ENCODE measurements at regions not wholly inside any gene's neighbourhood (a gene's known extent, or its start where the extent isn't known, plus 50 kb on each side); places are given as distances from the start of the nearest gene placed in this dataset.
"Not testable (repeated sequence)": the region's sequence is repeated elsewhere in the genome, so short reads cannot be mapped to it uniquely, and the experiment has no call there.

DNA sequence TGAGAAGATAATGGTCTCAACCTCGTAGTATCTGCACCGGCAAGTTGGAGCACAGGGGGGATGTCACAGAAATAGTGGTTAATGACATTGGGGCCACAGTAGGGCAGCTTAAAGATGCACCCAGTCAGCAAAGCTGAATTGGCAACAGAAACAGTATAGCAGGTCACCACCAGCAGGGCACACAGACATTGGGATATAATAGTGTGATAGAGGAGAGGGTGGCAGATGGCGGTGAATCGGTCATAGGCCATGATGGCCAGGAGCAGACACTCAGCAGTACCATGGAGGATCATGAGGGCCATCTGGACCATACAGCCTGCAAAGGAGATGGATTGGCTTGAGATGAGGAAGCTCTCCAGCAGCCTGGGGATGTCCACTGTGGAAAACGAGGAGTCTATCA is 106.0 kb upstream of the OR9Q1 start:
- no peak for DNase-seq

DNA sequence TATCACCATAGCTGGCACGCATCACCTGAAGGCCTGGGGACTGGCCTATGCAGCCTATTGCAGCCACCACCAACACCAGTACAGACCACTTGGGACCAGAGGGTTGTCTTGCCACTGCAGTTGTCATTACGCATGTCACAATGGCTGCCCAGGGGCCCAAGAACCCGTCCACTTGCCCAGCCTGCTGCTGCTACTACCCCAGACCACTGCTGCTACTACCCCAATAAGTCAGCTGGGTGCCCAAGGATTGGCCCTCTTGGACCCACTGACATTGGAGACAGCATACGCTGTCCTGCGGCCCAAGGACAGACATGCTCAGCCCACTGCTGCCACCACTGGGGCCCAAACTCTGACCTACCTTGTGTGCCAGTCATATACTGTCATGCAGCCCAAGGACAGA is 102.7 kb upstream of the OR9Q1 start:
- no peak for DNase-seq

DNA sequence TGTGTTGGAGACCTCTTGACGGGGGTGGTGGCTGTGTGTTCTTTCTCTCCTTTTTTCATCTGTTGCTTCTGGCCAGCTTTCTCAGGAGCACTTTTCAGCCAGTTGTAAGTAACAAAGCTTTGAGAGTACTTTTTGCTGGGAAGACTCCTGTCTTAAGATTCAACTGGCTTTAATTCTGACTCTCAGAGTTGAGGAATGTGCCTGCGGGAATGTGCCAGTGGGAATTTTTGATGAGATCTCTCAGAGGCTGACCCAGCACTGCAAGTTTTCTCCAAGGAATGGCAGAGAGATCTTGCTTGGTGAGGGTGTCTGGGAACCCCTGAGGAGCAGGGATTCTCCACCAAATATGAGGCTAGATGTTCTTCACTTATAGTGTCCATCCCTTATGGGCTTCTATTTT is 91.6 kb upstream of the OR9Q1 start:
- no peak for DNase-seq

DNA sequence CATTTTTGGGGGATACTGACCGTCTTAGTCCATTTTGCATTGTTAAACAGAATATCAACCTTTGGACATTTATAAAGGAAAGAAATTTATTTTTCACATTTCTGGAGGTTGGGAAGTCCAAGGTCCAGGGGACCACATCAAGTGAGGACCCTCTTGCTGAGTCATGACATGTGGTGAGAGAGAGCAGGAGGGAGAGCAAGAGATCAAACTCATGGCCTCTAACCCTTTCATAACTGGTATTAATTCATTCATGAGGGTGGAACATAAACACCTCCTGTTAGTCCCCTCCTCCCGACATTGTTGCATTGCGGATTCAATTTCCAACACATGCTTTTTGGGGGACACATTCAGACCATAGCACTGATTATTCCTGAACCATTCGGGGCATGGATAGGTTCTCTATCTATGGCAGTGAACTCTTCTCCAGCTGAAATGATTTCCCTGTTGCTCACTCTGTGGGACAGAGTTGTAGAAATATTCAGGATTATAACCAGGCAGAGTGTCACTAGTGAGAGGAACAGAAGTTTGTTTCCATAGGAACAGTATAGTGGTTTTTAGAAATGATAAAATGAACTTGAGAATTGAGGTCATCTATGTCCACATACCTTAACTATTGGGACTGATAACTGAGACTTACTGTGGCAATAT is 88.2 kb upstream of the OR9Q1 start:
- DNase-seq = no peak

DNA sequence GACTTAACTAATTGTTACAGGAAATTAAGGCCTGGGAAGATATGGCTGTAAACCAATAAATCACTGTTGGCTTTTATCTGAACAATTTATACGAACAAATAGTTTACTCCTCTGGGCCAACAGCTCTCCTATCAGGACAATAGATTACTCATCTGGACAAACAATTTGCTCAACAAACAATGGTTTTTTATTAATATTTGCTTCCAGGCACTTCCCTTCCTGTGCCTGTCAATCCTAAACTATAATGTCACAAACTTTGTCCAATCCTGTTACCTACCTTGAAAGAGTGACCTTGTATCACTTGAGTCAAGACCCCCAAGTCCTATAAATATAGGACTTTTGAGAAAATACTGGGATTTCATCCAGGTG is 87.6 kb upstream of the OR9Q1 start:
- no peak for DNase-seq

DNA sequence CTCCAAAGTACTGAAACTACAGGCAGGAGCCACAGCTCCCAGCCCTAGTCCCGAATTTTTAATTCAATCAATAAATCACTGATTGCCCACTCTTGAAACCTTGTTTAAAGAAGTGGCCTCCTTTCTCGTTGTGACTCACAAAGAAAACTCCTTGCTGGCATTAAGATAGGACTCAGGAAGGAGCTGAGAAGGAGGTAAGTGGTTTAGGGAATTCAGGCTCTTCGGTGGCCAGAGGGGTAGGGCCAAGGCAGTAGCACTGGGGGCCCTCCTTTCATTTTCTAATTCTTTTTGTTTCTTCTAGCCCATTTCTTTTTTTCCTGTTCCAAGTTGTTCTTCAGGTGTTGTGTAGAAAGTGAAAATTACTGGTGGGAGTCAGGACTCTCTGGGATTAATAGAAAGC is 86.2 kb upstream of the OR9Q1 start:
- no peak for DNase-seq

DNA sequence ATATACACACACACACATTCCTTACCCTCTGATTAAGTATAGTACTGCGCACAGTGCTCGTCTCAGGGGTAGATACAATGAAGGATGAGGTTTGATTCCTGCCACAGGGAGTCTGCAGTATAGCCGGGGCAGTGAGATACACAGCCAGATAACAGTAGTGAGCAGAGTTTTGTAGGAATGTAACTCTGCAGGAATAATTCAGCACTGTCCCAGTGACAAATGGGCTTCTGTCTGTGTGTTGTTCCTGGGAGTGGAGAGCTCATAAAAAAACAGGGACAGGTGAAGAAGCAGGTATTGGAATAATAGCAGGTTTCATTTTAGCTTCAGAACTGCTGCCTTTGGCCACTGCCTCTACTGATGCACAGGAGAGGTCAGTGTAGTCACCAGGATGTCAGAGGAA is 85.3 kb upstream of the OR9Q1 start:
- no peak for DNase-seq

DNA sequence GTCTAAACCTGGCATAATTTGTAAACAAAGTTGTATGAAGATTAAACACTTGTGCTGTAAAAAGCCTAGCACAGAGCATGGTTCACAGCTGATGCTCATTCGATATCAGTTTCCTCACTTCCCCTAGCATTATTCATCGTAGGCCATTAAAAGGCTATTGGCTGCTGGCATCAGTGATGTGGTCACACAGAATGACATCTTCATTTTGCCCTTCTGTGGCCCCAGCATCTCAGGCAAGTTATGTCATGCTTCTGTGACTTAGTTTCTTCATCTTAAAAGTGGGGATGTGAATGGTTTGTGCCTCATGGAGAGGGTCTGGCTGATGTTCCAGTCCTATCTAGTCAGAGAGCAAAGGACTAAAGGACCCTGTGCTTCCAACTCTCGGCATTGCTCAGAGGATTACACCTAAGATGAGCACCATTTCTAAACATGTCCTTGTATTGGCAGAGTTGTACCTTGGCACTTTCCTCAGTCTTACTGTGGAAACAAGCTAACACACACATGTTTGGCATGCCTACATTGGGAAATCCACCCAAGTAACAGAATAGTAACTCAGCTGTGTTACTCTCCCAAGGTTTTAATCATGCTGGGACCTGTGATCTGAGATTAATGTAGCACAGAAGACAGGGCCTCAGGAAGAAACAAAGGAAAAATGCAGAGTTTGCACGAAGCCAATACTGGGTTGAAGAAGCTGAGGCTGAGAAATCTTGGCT is 83.5 kb upstream of the OR9Q1 start:
- no peak for DNase-seq

DNA sequence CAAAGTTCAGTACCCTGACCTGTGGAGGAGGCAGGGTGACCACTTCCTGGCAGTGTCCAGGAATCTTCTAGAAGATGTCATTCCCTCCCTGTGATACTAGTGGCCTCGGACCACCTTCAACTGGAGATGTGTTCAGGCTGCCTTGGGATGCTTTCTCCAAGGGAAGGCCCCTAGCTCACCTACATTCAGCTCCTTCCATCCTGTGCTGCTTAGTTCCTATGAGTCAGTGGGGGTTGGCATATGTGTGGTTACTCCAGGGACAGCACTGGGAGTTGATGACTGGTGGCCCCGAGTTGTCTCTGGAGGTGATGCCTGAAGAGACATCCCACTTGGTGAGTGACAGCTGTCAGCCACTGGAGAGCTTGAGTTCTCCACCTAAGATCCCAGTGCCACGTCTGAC is 81.8 kb upstream of the OR9Q1 start:
- no peak for DNase-seq

DNA sequence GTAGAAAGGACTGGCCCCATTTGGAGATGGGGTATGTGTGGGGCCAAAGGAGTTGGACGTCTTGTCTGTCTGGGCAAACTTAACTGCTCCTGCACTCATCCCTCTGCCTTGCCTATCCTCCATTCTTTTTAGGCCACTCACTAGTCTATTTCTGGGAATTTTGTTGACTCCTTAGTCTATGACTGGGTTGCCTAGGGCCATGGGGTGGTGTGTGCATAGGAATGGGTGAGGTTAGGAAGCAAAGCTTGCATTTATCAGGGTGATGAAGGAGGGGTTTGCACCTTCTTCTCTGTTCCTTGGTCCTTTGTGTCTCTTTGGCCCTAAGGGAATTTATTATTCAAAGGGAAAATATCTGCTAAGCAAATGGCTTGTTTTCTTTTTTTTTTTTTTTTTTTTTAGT is 80.9 kb upstream of the OR9Q1 start:
- no peak for DNase-seq

DNA sequence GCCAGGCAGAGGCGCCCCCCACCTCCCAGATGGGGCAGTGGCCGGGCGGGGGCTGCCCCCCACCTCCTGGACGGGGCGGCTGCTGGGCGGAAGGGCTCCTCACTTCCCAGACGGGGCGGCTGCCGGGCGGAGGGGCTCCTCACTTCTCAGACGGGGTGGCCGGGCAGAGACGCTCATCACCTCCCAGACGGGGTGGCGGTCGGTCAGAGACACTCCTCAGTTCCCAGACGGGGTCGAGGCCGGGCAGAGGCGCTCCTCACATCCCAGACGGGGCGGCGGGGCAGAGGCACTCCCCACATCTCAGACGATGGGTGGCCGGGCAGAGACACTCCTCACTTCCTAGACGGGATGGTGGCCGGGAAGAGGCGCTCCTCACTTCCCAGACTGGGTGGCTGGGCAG is 79.9 kb upstream of the OR9Q1 start:
- not testable (repeated sequence) for DNase-seq

DNA sequence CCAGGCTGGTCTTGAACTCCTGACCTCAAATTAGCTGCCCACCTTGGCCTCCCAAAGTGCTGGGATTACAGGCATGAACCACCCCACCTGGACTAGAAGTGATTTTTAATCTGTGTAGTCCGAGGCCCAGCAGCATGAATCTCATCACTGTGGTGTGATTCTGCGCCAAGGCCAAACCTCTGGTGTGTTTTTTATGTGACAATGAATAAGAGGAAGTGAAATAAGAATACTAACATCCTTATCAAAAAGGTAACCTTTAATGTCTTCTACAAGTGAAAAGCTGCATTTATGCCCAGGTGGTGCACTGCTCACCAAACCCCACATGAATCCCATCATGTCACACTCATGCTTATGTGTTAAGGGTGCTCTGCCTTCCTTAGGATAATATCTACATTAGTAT is 77.1 kb upstream of the OR9Q1 start:
- DNase-seq = no peak

DNA sequence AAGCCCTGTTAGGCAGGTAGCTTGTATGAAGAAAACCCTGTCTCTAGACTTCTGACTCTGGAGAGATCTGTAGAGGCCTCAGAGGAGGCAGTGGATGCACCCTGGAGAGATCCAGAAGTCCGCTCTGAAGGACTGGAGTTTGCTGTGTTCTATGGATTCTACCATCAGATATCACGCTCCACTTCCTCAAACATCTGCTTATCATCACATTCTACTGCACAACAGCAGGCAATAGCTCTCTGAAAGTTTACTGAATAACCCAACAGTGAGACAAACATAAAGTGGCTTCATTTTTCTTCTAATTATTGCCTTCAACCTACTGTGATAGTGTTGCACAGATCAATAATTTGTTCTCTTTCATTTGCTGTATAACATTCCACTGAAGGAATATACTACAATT is 59.0 kb upstream of the OR9Q1 start:
- DNase-seq = no peak

DNA sequence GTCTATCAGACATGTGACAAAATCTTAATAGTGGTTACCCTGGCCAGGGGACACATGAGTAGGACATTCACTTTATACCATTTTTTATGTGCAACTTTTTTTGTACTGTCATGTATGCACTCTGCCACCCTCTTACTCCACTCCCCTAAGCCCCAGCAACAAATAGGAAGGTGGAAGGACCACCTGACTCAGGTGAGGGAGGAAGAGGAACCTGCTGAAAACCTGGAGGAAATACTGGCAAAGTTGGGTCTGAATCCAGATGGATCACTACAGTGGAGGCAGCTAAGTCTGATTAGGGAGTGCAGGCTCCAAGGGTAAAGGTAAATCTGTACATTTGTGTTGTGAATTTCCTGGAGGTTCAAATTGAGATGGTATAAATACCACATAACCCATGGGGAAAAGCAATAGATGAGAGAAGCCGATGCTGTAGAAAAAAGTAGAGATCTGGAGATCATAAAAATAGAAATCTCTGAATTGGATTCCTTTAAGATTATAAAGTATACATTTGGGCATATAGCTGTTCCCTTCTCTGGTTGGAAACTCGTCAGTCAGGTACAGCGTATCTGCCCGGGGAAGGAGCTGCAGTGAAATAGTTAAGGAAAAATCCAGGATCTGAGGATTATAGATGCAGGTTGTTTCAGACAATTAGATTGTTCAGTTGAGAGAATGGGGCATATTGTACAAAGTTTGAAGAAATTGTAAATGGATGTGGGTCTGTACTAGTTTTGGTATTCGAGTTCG is 52.2 kb upstream of the OR9Q1 start:
- no peak for DNase-seq

DNA sequence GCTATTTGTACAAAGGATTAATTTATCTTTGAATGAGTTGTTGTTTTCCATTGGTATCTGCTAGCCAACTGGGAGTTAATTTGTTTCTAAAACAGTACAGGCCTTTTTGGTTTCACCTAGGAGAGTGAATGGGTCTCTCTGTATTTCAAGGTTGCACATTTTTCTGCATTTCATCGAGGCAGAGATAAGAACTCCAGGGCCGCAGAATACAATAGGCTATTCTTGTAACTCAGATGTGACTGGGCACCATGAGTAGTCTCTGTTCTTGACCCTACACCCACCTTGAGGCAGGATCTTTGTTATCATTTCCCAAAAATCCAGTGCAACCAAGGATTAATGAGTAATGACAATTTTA is 51.7 kb upstream of the OR9Q1 start:
- no peak for DNase-seq
